ENCODE measurements at regions not wholly inside any gene's neighbourhood (a gene's known extent, or its start where the extent isn't known, plus 50 kb on each side); places are given as distances from the start of the nearest gene placed in this dataset.
"Not testable (repeated sequence)": the region's sequence is repeated elsewhere in the genome, so short reads cannot be mapped to it uniquely, and the experiment has no call there.

DNA sequence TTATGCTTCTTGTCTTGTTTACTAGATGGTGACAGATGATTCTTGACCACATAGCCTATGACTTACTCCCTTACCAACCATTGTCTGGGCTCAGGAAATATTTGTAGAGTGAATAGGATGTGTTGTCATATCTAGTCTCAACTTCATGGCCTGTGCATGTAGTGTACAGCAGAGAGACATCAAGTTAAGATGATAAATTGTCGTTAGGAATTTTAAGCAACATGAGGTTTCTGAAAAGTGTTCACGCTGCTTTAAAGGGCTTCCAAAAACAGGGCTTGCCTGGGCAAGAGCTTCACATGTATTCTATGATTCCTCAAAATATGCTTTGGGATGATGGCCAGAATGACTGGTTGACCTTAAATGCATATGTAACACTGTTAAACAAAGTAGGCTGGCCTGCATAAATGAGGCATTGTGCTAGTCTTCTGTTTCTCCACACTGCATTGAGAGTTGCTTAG, 424.0 kb downstream of the RND3 start:
- no peak for DNase-seq (ENCODE audit: extremely low read depth, low read depth)

DNA sequence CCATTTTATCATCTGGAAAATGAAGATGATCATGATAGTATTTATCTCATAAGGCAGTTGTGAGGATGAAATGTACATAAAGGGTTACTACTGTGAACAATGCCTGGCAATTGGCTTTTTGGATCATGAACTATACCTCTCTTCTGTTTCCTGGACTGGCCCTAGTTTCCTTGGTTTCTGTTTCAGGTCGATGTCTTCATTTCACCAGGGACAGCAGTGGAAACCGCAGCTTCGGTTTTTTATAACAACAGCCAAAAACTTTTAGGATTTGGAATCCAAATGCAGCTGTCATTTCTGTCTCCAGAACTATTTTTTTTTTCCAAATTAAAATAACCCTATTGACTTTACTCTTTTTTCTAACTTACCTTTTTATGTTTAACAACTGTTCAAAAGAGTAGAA, 425.1 kb downstream of the RND3 start:
- TF ChIP-seq, protein P1, sequence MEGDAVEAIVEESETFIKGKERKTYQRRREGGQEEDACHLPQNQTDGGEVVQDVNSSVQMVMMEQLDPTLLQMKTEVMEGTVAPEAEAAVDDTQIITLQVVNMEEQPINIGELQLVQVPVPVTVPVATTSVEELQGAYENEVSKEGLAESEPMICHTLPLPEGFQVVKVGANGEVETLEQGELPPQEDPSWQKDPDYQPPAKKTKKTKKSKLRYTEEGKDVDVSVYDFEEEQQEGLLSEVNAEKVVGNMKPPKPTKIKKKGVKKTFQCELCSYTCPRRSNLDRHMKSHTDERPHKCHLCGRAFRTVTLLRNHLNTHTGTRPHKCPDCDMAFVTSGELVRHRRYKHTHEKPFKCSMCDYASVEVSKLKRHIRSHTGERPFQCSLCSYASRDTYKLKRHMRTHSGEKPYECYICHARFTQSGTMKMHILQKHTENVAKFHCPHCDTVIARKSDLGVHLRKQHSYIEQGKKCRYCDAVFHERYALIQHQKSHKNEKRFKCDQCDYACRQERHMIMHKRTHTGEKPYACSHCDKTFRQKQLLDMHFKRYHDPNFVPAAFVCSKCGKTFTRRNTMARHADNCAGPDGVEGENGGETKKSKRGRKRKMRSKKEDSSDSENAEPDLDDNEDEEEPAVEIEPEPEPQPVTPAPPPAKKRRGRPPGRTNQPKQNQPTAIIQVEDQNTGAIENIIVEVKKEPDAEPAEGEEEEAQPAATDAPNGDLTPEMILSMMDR (IDR thresholded peaks at IDR 0.05; ENCODE audit: low read depth, low read length): no peak
- DNase-seq (ENCODE audit: extremely low read depth, low read depth): no peak

More for the DNA sequence above, 424.0 kb downstream of the RND3 start:
- TF ChIP-seq, protein P1 (IDR thresholded peaks at IDR 0.05; ENCODE audit: low read depth, low read length): no peak

DNA sequence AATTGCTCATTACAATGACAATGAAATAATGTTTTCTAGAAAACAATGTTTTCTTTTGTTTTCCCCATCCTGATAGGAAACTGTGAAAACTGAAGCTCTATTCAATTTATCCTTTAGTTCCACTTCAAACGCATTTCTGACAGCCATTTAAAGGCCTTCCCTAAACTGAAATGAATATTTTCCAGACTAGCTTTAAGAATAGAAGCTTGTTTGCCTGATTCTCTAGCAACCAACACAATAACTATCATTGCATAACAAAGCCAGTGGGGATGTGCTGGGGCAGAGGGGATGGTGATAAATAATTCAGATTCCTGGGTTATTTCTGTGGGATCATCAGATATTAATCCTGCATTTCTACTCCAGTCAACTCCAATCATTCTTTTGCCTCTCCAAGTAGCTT, 427.1 kb downstream of the RND3 start:
- no peak for DNase-seq (ENCODE audit: extremely low read depth, low read depth)
- TF ChIP-seq, protein P1 (IDR thresholded peaks at IDR 0.05; ENCODE audit: low read depth, low read length): no peak

DNA sequence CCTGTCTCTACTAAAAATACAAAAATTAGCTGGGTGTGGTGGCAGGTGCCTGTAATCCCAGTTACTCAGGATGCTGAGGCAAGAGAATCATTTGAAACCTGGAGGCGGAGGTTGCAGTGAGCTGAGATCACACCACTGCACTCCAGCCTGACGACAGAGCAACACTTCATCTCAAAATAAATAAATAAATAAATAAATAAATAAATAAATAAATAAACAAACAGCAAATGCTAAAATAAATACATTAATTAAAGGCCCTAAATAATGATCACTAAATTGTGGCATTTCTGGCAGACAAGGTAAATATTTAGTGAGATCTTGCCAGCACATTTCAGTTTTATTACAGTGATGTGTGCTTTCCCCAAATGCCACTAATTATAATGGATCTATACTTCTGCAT, 427.8 kb downstream of the RND3 start:
- not testable (repeated sequence) for DNase-seq (ENCODE audit: extremely low read depth, low read depth)

DNA sequence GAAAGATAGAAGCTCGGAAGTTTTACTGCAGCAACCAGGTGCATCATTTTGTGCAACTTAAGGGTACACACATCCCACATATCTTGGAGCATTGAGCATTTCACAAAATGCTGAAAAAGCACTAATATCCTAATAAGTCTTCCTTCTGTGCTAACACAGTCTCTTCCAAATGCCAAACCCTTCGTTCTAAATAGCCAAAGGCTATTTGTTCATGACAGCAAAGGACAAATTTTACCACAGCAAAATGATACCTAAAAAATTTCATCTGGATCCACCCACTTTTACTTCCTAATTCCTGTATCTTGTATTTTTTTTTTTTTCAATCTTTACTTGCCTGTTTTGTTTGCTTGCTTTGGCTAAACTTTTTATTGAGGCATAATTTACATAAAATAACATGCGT, 435.0 kb downstream of the RND3 start:
- no peak for DNase-seq (ENCODE audit: extremely low read depth, low read depth)
- TF ChIP-seq, protein P1 (IDR thresholded peaks at IDR 0.05; ENCODE audit: low read depth, low read length): no peak

DNA sequence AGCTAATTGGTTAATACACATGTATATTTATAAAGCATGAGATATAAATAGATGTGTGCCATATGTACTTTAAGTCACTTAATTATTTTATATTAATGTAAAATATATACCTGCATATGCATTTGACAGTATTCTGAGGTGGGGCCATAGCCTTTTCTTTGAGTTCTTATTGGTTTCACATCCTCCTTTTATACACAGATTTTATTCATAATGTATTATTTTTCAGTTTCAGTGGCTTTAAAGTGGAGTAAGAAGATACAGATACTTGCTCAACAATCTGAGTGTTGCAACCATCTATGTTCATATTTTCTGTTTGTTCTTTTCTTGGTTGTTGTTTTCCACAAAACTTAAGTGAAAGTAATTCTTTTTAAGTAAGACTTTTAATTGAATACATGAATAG, 436.5 kb downstream of the RND3 start:
- DNase-seq (ENCODE audit: extremely low read depth, low read depth): no peak
- TF ChIP-seq, protein P1 (IDR thresholded peaks at IDR 0.05; ENCODE audit: low read depth, low read length): no peak

DNA sequence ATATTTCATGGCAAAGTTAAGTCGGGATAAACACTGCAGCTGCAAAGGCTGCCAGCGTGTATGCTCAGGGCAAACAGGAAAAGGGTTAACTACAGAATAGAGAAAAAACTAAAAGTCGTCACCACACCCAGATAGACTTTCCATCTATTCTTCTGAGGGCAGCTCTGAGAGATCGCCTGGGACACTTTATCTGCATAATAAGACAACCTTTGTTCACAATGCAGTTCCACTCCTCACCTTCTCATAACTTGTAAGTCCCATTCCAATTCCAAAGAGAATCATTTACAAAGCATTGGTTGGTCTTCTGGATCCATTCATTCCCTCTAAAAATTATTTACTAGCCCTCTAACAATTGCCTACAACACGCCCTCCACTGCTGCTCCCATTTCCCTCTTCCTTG, 437.4 kb downstream of the RND3 start:
- TF ChIP-seq, protein P1 (IDR thresholded peaks at IDR 0.05; ENCODE audit: low read depth, low read length): no peak
- no peak for DNase-seq (ENCODE audit: extremely low read depth, low read depth)

DNA sequence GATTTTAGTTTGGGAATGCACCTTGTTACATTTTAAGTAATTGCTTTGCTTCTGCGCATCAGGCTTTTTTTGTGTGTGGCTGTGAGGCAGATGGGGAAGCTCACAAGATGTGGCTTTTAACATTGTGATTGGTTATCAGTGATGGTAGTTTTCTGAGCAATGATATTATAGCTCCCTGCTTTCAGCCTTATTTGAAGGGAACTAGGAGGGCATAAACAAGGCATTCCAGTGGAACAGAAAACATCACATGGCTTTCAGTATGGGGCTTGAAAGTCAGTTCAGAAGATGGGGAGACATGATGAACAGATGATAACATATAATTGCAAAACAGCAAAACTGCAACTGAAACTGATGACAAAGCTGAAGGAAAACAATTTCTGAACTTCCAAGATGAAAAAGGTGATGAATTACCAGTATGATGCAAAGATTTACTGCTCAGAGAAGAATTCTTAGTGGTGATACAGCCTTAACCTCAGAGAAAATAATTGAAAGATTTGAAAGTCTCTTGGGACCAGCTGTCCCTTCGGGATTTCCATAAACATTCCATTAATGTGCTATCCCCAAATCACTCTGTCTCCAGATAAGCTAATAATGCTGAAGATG, 439.7 kb downstream of the RND3 start:
- TF ChIP-seq, protein P1 (IDR thresholded peaks at IDR 0.05; ENCODE audit: low read depth, low read length): no peak
- no peak for DNase-seq (ENCODE audit: extremely low read depth, low read depth)
